A549 (cell line): ENCODE measurements at regions not wholly inside any gene's neighbourhood (a gene's known extent, or its start where the extent isn't known, plus 50 kb on each side); places are given as distances from the start of the nearest gene placed in this dataset.

ENCODE experiments used
- CHD2 ChIP-seq: fragments of 150-350 bp; IDR thresholded peaks from 2 replicates; pipeline ENCODE4 v1.6.1; 2014; ENCODE audit warnings: low read length; ENCODE audit not compliant: partially characterized antibody
- MYC ChIP-seq: IDR thresholded peaks from 2 replicates; pipeline ENCODE4 v1.6.1; 2012; ENCODE audit warnings: mild to moderate bottlenecking, inconsistent platforms, low read length, improper control_type of control experiment, borderline replicate concordance
- PHF8 ChIP-seq: fragments of 200-600 bp; sonication (generic); IDR thresholded peaks from 2 replicates; pipeline ENCODE4 v1.6.1; 2016; ENCODE audit warnings: low read depth, mild to moderate bottlenecking, antibody characterized with exemption, moderate library complexity, borderline replicate concordance
- POLR2A ChIP-seq: IDR thresholded peaks from 2 replicates; pipeline ENCODE4 v1.6.1; 2012; ENCODE audit warnings: mild to moderate bottlenecking, low read length
- POLR2AphosphoS2 ChIP-seq: conservative IDR thresholded peaks from 2 replicates; pipeline ENCODE4 v1.6.1; 2012; ENCODE audit warnings: low read length, improper control_type of control experiment, inconsistent platforms
- RAD21 ChIP-seq, 2 experiments: fragments of >200 bp in 1 of 2; sonication (Bioruptor Twin) in 1 of 2; formaldehyde crosslinking in 1 of 2; IDR thresholded peaks in 1 of 2; conservative IDR thresholded peaks in 1 of 2; 2 replicates in 1 of 2; 3 replicates in 1 of 2; pipeline ENCODE4 v1.6.1; 2012 to 2018; ENCODE audit warnings: inconsistent platforms in 1 of 2
- ZSCAN20 ChIP-seq: fragments of 250-450 bp; sonication (Bioruptor Pico); IDR thresholded peaks from 2 replicates; pipeline ENCODE4 v1.8.0; 2022; ENCODE audit warnings: mild to moderate bottlenecking, moderate library complexity
- TF ChIP-seq, protein P1 (sequence below): fragments of >200 bp; sonication (Bioruptor Twin); formaldehyde crosslinking; IDR thresholded peaks from 3 replicates; pipeline ENCODE4 v1.5.1; 2016
- TF ChIP-seq, protein P2 (sequence below): fragments of 450-650 bp; IDR thresholded peaks from 2 replicates; pipeline ENCODE4 v1.6.1; 2014; ENCODE audit warnings: antibody characterized with exemption
- TF ChIP-seq, protein P3 (sequence below): IDR thresholded peaks from 2 replicates; pipeline ENCODE4 v1.6.1; 2012; ENCODE audit warnings: low read depth, borderline replicate concordance

DNA sequence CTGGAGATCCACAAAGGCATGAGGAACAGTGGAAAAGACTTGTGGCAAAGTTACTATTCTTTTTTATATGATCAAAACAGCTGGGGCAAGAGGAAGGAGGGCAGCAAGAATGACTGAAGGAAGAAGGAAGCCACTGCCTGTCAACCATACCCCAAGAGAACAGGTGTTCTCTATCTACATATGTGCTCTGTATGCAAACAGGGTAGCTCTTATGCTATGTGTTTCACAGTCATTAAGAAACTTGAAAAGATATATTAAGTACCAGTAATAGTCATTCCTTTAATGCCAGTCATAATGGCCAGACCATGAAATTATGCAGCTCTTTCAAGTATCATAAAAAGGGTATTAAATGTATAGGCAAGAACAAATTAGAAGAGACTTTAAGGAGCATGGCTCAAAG, 363.9 kb downstream of the KLHL13 start:
- TF ChIP-seq, protein P1, sequence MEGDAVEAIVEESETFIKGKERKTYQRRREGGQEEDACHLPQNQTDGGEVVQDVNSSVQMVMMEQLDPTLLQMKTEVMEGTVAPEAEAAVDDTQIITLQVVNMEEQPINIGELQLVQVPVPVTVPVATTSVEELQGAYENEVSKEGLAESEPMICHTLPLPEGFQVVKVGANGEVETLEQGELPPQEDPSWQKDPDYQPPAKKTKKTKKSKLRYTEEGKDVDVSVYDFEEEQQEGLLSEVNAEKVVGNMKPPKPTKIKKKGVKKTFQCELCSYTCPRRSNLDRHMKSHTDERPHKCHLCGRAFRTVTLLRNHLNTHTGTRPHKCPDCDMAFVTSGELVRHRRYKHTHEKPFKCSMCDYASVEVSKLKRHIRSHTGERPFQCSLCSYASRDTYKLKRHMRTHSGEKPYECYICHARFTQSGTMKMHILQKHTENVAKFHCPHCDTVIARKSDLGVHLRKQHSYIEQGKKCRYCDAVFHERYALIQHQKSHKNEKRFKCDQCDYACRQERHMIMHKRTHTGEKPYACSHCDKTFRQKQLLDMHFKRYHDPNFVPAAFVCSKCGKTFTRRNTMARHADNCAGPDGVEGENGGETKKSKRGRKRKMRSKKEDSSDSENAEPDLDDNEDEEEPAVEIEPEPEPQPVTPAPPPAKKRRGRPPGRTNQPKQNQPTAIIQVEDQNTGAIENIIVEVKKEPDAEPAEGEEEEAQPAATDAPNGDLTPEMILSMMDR = no peak
- TF ChIP-seq, protein P2, sequence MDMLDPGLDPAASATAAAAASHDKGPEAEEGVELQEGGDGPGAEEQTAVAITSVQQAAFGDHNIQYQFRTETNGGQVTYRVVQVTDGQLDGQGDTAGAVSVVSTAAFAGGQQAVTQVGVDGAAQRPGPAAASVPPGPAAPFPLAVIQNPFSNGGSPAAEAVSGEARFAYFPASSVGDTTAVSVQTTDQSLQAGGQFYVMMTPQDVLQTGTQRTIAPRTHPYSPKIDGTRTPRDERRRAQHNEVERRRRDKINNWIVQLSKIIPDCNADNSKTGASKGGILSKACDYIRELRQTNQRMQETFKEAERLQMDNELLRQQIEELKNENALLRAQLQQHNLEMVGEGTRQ = no peak
- TF ChIP-seq, protein P3, sequence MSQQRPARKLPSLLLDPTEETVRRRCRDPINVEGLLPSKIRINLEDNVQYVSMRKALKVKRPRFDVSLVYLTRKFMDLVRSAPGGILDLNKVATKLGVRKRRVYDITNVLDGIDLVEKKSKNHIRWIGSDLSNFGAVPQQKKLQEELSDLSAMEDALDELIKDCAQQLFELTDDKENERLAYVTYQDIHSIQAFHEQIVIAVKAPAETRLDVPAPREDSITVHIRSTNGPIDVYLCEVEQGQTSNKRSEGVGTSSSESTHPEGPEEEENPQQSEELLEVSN = no peak
- TF ChIP-seq RAD21 (conservative IDR thresholded peaks at IDR 0.05 in 1 of 2, IDR thresholded peaks at IDR 0.05 in 1 of 2) = no peak
- no peak for TF ChIP-seq POLR2A
- no peak for TF ChIP-seq MYC
- no peak for TF ChIP-seq CHD2
- no peak for TF ChIP-seq PHF8
- TF ChIP-seq POLR2AphosphoS2 = no peak
- TF ChIP-seq ZSCAN20 = no peak
